NT2/D1 (cell line): ENCODE measurements at regions not wholly inside any gene's neighbourhood (a gene's known extent, or its start where the extent isn't known, plus 50 kb on each side); places are given as distances from the start of the nearest gene placed in this dataset.

Experiments used
- YY1 ChIP-seq: IDR thresholded peaks from 2 replicates; pipeline ENCODE4 v1.6.1; 2011; ENCODE audit not compliant: insufficient read length, insufficient read depth
- ZNF274 ChIP-seq: IDR thresholded peaks from 2 replicates; pipeline ENCODE4 v1.6.1; 2011; ENCODE audit warnings: mild to moderate bottlenecking, low read depth, low read length

- TF ChIP-seq ZNF274 (no peak), YY1 (no peak)
Measured at GRCh38 chr5:2177244-2177643, 294.5 kb upstream of the IRX4 start.
